HG02938 (cell line): ENCODE measurements at regions not wholly inside any gene's neighbourhood (a gene's known extent, or its start where the extent isn't known, plus 50 kb on each side); places are given as distances from the start of the nearest gene placed in this dataset.
A peak's percentile ranks its signal among the peaks of the same experiment; 100 is the strongest.
"Not testable (repeated sequence)": the region's sequence is repeated elsewhere in the genome, so short reads cannot be mapped to it uniquely, and the experiment has no call there.

Experiments used
- ATAC-seq: cut with Tn5 transposase; IDR thresholded peaks from one replicate; pipeline ENCODE4 v1.9.1; 2021; ENCODE audit warnings: mild to moderate bottlenecking, moderate library complexity; ENCODE audit not compliant: unreplicated experiment

DNA sequence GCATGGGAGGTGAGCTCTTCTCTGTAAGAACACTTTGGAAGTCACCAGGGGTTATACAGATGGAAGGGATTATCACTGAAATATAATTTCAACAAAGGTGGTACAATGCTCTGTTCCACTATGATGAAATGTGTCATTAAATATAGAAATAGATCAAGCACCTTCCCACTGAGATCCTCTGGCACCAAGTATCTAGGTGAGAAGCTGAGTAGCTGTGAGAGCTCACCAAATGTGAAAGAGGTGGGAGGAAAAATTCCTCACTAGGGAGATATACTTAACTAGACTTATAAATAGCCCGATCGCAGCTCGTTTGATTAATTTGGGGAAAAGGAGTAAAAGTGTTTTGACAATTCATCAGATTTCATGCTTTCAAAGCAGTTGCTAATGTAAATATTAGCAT, 247.6 kb downstream of the SMAD2 start:
- ATAC-seq: no peak

DNA sequence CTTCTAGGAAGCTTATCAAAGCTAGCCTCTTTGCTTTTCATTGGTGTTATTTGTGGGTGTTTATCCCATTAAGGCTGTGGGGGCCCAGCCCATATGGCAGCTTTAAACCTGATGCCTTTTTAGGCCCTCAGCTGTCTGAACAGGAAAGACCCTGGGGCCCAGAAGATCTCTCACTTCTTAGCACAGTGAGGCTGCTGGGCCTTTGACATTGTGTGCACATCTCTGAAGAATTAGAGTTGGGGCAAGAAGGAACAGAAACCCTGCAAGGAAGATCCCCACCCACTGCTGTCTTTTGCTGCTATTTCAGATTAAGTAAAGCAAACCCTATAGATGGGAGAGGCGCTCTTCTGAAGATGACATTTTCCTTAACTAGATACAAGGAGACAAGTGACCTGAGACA, 250.0 kb downstream of the SMAD2 start:
- ATAC-seq: peak; percentile 54

DNA sequence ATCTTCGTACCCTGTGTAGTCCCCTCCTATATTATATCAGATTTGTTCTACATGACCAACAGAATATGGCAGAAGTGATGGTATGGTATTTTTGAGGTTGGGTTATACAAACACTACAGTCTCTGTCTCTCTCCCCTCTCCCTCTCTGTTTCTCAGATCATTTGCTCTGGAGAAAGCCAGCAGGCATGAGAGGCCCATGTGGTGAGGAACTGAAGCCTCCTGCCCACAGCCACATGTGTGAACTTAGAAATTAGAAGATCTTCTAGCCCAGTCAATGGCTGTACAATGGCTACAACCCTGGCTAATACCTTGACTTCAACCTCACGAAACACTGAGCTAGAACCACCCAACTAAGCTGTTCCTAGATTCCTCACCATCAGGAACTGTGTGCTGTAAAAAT, 250.6 kb downstream of the SMAD2 start:
- ATAC-seq: peak; percentile 86

DNA sequence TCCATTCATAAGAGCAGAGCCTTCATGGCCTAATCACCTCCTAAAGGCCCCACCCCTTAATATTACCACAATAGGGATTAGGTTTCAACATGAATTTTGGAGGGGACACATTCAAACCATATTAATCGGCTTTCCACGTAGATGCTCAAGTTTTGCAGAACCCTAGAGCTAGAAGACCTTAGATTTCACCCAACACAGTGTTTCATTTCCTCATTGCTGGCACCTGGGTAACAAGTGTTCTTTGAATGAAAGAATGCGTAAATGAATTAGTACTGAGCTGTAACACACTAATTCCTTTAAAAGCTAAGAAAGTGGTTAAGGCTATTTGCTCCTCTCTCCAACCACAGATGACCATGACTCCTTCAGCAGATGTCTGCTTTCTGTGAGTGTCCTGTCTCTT, 252.5 kb downstream of the SMAD2 start:
- ATAC-seq: no peak

DNA sequence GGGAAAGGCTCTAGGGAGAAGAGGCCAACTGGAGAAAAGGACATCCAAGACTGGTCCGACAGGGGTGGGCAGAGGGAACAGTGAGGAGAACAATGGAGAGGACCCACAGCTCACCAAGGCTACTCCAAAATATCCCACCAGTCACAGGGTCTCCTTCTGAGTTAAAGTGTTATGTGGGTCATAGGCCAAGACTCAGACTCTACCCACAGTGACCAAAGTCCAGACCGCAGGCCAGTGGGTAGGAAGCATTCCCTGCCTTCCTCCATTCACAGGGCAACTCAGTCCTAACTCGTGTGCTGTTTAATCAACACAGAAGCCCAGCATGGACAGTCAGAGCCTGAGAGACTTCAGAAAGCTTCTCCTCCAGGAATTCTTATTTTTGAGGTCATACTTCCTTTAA, 260.6 kb downstream of the SMAD2 start:
- no peak for ATAC-seq

DNA sequence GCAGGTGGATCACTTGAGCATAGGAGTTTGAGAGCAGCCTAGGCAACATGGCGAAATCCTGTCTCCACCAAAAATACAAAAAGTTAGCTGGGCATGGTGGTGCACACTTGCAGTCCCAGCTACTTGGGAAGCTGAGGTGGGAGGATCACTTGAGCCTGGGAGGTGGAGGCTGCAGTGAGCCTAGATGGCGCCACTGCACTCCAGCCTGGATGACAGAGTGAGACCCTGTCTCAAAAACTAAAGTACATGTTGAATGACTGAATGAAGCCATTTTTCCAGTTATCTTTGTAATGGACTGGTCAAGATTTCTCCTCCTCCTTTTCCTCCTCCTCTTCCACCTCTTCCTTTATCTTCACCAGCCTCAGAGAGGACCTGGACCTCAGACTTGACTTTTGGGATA, 272.0 kb downstream of the SMAD2 start:
- no peak for ATAC-seq

DNA sequence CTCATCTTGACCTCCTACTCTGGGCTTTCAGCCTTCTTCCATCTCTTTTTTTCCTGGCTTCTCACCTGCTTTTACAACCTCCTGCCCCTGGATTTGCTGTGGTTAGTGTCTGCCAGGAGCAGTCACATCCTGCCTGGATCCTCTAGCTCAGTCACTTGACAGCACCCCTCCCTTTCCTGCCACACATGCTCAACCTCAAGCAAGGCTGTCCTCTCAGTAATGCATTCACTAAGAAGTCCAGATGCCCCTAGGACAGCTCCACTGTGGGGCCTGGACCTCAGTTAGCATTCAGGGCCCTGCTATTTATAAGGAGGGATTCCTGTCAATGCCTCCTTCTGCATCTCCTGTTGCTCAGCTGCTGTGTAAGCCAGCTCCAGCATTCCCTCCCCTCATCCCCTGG, 275.5 kb downstream of the SMAD2 start:
- ATAC-seq: no peak

DNA sequence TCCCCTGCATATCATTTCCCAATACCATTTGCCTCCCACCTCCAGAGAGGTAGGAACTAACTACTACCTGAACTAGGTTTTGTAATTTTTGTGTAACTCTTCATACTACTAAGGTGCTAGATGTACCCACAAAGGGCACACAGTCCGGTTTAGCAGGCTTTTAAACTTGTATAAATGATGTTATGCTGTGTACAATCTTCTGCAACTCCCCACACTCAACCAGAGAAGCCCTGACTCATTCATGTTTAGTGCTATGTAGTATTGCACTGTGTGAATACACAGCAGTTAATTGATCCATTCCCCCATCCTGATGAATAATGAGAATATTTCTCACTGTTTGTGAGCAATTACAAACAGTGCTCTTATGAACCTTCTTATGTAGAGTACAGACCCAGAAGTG, 285.6 kb downstream of the SMAD2 start:
- ATAC-seq: no peak

DNA sequence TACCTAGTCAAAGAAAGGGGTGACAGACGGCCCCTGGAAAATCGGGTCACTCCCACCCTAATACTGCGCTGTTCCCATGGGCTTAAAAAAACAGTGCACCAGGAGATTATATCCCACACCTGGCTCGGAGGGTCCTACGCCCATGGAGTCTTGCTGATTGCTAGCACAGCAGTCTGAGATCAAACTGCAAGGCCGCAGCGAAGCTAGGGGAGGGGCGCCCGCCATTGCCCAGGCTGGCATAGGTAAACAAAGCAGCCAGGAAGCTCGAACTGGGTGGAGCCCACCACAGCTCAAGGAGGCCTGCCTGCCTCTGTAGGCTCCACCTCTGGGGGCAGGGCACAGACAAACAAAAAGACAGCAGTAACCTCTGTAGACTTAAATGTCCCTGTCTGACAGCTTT, 292.9 kb downstream of the SMAD2 start:
- ATAC-seq: not testable (repeated sequence)

DNA sequence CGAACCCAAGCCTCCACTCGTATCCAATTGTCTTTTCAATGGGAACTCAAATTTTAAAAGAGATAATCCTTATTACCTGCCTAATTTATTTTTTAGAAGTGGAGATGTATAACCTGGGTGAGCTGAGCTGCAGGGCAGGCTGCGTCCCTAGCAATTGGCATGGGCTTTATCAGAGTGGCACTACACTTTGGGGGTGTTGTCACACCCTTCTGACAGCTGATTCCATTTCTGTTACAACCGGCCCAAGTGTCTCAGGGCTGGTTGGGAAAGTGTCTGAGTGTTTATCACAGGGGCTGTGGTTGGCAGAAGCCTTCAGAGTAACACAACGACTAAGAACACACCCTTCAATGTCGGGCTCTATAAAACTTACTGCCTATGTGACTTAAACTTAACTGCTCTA, 295.0 kb downstream of the SMAD2 start:
- no peak for ATAC-seq

DNA sequence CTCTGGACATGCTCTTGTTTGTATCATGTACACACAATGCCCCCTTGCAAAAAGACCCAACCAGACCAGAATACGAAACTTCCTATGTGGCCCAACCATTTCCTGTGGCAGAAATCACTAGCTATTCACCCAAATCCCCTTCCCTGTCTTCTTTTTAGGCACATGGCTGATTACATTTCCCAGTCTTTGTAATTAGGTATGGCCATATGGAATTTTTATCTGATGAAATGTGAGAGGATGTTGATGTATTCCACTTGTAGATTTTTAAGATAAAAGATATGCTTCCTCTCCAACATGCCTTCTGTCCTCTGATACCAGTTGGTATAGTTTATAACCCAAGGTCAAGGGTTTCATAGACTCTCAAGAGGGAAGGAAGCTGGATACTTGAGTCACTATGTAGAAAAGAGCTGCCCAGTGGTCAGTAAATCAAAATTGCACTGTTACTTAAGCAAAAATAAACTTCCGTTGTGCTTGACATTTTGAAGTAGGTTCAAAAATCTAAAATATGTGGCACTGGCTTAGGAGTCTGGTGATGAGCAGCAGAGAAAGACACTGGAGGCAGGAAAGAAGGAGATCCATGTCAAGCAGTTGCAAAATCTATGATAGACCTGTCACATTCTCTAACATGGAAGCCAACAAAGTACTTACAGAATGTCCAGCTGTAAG, 297.4 kb downstream of the SMAD2 start:
- no peak for ATAC-seq

DNA sequence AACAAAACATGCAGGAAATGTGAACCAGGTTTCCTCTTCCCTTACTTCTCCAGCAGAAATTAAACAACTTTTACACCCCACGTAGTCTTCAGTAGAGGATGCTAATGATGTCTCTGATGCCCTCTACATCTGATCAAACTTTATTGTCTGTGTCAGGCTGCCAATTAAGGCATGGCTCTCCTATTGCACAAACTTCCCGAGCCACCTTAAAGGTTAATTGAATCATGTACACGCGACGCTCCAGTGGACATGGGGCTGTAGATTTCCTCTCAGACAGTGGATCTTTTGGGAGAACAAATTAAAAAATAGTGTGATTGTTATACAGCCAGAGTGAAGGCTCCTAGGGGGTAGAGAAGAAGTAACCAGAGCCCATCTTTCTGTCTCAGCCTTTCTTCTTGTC, 301.6 kb downstream of the SMAD2 start:
- ATAC-seq: no peak

DNA sequence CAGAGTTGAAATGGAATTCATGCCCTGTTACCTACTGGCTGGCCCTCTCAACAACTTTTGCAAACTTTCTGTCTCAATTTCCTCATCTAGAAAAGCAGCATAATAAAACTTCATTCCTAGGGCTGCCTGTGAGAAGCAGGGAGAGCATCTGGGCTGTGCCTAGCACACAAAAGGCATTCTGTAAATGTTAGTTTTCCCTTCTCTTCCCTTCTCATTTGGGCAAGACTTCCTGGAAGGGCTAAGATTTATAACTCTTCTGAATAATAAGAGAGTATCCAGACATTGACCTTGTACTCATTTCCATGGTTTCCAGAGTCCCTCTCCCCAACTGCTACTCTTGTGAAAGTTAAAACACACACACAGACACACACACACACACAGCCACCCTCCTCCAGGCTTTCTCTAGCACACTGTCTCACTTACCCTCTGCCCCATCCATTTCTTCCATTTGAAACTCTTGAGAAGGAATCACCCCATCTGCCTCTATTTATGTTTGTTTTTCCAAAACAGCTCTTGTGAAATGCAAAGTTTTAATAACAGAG, 302.1 kb downstream of the SMAD2 start:
- no peak for ATAC-seq

DNA sequence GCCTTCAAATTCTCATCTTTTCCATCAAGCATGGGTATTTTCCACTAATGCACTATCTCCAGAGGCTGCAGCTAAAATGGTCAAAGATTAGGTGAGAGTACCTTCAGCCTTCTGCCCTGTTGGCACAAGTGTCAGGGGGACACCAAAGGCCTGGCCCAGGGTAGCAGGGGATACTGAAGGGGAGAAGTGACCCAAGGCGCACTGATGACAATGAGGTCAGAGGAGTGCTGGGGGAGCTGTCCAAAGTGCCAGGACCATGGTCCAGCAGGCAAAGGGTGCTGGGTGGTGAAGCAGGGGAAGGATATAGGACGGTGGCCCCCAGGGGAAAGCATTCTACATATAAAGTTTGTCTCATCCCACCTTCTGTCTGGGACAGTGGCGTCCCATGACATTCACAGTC, 303.4 kb downstream of the SMAD2 start:
- ATAC-seq: no peak

DNA sequence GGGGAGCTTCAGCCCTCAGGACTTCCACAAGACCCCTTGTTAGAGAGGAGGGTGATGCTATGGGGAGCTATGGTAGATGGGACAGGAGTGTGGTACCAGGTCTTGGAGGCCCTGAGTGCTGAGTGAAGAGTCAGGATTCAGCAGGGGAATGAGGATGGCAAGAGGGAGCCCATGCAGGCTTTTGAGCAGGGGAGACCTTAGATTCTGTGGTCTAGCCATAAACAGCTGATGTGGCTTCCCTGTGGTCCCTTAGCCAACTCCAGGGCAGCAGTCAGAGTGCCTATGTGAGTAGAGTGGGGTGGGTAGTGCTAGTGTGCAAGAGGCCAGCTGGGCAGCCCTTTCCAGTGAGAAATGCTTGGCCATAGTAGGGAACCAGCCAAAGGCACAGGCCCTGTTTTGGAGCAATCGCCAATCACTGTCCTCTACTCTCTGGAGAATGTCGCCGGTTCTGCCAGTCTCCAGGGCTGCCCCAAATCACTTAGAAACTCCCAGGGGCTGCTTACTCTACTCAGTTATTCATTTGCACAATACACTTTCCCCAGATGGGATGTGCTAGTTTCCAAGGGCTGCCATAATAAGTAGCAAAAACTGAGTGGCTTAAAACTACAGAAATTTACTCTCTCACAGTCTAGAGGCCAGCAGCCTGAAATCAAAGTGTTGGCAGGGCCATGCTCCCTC, 310.5 kb downstream of the SMAD2 start:
- ATAC-seq: no peak

DNA sequence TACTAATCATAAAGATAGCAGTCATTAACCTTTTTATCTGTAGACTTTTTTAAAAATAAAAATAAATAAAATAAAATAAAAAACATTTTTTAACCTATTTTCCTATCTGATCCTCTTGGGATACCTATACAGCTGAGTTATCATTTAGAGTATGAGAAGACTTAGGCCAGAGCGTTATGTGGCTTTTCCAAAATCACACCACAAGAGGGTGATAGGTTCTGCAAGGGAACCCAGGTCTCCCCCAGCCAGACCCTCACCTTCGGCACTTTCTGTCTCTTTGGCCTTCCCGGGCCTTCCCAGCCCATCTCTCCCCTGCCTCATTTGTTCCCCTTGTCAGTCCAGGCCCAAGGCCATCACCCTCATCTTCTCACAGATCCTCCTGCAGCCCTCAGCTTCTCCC, 311.7 kb downstream of the SMAD2 start:
- ATAC-seq: no peak

DNA sequence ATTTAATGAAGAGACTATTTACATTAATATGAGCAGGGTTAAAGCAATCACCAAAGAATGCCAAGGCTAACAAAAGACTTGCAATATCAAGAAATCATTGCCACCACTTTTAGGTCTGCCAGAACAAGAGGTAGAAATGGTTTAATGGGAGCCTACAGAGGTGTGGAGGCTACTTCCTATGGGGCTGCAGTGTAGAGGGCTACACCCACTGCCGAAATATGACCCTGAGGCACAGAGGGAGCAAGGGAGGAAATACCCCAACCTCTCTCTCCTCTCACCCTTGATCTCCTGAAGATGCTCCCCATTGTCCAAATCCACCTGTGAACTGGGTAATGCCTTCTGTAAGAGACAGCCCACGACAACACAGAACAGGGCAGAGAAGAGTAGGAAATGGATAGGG, 315.4 kb downstream of the SMAD2 start:
- ATAC-seq: no peak

DNA sequence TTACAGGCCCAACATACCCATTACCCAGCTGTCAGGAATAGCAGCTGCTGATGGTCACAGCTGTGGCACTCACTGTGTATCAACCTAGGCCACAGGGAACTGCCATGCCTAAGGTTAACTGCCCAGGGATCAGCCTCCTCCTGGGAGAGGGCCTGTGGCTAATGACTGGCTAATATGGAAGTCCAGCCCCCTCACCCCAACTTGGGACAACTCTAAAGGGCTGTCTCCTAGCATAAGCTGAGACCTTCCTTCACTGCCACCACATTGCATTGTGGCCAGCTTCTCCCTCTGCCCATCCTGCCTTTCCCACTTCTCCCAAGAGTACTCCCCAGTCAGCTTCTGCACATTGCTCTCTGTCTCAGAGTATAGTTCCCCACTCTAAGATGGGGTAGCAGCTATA, 316.5 kb downstream of the SMAD2 start:
- no peak for ATAC-seq

DNA sequence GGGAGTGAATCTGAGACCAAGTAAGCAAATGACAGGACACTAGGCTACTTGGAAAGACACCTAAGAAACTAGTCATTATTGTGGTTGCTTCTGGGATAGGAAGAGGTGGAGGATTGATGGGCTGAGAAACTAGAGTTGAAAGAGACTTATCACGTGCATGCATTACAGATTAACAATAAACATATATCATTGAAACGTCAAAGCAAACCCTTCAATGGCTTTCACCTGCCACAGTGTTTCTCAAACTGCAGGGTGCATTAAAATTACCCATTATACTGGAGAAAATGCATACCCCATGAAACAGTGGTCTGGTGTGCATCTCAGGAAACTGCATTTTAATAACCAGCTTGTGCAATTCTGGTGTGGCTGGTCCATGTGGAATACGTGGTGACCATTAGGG, 318.8 kb downstream of the SMAD2 start:
- no peak for ATAC-seq

DNA sequence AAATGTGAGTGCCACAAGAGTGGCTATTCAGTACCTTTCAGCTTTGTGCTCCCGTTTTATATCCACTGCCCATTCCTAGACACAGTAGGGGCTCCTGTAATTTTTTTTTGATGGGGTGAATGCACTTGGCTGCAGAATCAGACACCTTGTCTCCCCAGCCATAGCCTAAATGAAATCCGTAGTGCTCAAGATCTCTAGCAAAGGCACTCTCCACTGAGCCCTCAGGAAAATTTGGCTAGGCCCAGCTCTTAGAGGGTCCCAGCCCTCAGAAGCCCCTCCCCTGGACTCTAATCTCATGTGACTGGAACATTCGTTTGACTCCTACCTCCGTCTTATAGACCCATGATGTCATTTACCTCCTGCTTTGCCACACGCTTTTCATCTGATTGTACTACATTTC, 323.9 kb downstream of the SMAD2 start:
- no peak for ATAC-seq

DNA sequence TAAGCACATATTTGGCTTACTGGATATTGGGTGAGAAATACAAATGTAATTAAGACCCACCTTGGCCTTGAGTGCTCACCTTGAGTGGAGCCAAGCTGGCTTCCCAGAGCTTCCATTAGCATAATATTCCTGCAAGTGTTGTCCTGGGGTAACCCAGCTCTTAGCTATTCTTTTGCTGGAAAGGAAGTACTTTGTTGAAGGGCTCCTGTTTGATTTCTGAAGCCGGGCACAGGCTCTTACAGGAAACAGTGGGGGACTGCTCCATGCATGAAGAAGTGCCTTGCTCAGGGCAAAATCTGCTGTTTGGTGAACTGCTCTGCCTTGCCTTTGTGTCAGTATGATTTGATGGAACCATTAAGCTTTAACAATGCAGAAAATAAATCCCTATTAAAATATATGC, 325.4 kb downstream of the SMAD2 start:
- ATAC-seq: no peak

DNA sequence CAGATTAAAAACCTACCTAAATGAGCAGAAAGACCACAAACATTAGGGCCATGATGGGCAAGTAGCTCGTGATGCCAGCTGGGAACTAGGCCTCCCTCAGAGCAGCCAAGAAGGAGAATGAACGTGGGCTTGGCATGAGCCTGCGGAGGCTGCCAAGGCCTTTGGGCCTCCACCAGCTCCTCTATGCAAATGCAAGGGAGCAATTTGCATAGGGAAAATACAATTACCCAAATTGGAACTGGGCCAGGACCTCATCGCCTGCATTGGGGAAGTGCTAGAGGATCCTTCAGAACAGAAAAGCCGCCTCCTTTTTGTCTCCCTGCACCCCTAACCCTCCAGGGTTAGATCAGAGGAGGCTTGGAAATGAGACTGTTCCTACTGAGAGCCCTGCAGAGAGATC, 326.4 kb downstream of the SMAD2 start:
- ATAC-seq: no peak

DNA sequence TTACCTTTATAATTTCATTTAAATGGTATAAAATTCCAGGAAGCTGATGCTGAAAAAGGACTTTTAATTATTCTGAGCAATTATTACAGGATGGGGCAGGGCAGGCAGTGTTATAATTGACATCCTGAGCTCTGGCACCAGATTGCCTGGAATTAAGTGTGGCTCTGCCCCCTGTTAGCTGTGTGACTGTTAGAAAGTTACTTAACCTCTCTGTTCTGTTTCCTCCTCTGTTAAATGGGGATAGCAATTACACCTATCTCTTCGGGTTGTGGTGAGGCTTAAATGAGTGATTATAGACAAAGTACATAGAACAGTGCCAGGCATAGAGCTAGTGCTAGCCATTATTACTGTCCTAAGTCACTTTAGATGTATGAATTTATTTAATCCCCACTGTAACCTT, 327.3 kb downstream of the SMAD2 start:
- no peak for ATAC-seq
